Cardiac fibroblast (primary cell): ENCODE measurements at regions not wholly inside any gene's neighbourhood (a gene's known extent, or its start where the extent isn't known, plus 50 kb on each side); places are given as distances from the start of the nearest gene placed in this dataset.

ENCODE experiments used
- DNase-seq, 2 donors: peaks; one replicate each; pipeline versions ENCODE4 v3.0.0 to v3.0.0-alpha.2; 2010; ENCODE audit warnings: low read depth in 2 of 2
- H3K4me3 ChIP-seq, 2 donors: replicated peaks in 1 of 2; 1 replicate in 1 of 2; 2 replicates in 1 of 2; pipeline ENCODE4 v1.5.1; 2011; ENCODE audit warnings: low read depth in 2 of 2, low read length in 2 of 2, mild to moderate bottlenecking in 2 of 2, moderate library complexity in 1 of 2
- TF ChIP-seq, protein P1 (sequence below): IDR thresholded peaks from one replicate; pipeline ENCODE4 v1.5.1; 2011; ENCODE audit warnings: low read depth, mild to moderate bottlenecking, low read length, inconsistent platforms

- DNase-seq = no peak
- TF ChIP-seq, protein P1, sequence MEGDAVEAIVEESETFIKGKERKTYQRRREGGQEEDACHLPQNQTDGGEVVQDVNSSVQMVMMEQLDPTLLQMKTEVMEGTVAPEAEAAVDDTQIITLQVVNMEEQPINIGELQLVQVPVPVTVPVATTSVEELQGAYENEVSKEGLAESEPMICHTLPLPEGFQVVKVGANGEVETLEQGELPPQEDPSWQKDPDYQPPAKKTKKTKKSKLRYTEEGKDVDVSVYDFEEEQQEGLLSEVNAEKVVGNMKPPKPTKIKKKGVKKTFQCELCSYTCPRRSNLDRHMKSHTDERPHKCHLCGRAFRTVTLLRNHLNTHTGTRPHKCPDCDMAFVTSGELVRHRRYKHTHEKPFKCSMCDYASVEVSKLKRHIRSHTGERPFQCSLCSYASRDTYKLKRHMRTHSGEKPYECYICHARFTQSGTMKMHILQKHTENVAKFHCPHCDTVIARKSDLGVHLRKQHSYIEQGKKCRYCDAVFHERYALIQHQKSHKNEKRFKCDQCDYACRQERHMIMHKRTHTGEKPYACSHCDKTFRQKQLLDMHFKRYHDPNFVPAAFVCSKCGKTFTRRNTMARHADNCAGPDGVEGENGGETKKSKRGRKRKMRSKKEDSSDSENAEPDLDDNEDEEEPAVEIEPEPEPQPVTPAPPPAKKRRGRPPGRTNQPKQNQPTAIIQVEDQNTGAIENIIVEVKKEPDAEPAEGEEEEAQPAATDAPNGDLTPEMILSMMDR = no peak
- no peak overlapping the region for H3K4me3 ChIP-seq
Measured at GRCh38 chr13:74009100-74009668, 125.0 kb downstream of the KLF12 start.

DNA sequence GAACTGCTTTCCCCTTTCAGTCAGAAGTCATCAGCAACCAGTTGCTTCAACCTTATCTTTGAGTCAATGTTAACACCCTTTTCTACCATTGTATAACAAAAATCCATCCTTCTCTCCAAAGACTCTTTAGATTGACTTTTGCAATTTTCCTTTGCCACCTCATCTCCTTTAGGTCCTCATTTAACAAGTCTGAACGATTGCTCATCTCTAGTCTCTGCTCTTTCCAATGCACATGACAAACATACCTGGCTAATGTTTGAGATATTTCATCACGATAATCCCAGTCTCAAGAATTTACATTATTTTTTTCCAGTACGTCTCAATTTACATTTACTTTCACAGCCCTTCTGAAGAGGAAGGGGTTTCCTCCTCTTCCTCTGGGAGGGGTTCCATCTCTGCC lies 127.5 kb downstream of the KLF12 start:
- DNase-seq = no peak
- TF ChIP-seq, protein P1 = no peak
- H3K4me3 ChIP-seq = no peak overlapping the region

GRCh38 chr13:74005320-74006157 lies 128.7 kb downstream of the KLF12 start:
- TF ChIP-seq, protein P1 = no peak
- DNase-seq = no peak
- H3K4me3 ChIP-seq = no peak overlapping the region

- no peak for DNase-seq
- TF ChIP-seq, protein P1 = no peak
- no peak overlapping the region for H3K4me3 ChIP-seq
Measured at GRCh38 chr13:74004109-74004508, 130.1 kb downstream of the KLF12 start.

DNA sequence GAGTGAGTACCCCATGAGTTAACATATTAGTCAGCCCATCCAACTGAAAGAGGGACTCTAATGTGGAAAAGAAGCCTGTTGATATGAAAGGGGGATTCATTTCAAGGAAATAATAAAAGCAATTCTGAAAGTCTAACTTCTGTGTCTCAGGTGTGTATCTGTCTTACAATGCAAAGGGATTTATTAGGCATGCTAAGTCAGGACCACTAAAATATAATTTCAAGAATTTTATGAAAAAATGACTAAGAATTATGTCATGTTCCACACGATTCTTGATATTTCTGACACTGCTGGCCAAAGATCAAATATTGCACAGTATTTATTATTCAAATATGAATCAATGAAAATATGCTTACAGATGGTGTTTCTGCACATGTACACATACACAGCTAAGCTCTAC lies 130.8 kb downstream of the KLF12 start:
- TF ChIP-seq, protein P1 = no peak

GRCh38 chr13:74000876-74001275 lies 133.3 kb downstream of the KLF12 start:
- H3K4me3 ChIP-seq = no peak overlapping the region
- DNase-seq = no peak
- TF ChIP-seq, protein P1 = no peak

More for the DNA sequence above, 130.8 kb downstream of the KLF12 start:
- peak in 1 of 2 donors; percentile 23 for DNase-seq
- no peak overlapping the region for H3K4me3 ChIP-seq

DNA sequence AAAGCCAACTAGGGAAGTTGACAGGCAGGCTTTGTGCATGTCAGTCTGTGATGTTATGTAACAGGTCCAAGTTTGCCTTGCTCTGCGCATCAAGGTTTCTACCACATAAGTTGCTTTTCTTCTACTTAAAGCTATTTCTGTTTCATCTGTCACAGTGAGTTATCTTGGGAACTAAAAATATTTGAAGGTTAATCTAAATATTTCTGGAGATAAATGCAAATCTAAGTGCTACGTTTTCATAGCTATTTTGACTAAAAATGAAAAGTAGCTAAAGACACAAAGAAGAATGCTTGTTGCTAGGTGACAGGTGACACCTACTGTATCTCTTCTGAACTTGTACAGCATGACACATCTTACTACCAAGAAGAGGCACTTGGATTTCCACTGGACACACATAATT lies 135.6 kb downstream of the KLF12 start:
- H3K4me3 ChIP-seq = no peak overlapping the region

More for the DNA sequence above, 135.6 kb downstream of the KLF12 start:
- no peak for DNase-seq
- TF ChIP-seq, protein P1 = no peak
